IMR-90 (cell line): ENCODE measurements at regions not wholly inside any gene's neighbourhood (a gene's known extent, or its start where the extent isn't known, plus 50 kb on each side); places are given as distances from the start of the nearest gene placed in this dataset.

Experiments used
- ATAC-seq: fragments of 200-7000 bp; cut with Tn5 transposase; 2 replicates; pipeline ENCODE4 v1.9.1; 2020; ENCODE audit warnings: low read depth, mild to moderate bottlenecking, moderate library complexity
- BruUV-seq: library from RNA; stranded (reverse); fragments of 400-500 nt; replicated peaks from 2 replicates; lab custom pipeline; 2021; lab: Mats Ljungman, UMichigan
- CTCF ChIA-PET: fragments of 300-600 bp; formaldehyde crosslinking; extraction: SDS; loops from one replicate; lab custom pipeline; 2021; ENCODE audit warnings: antibody characterized with exemption; lab: Yijun Ruan, JAX
- POLR2A ChIA-PET: fragments of 300-600 bp; sonication (Branson Sonifier 250); formaldehyde crosslinking; loops from one replicate; lab custom pipeline; 2022; ENCODE audit warnings: antibody characterized with exemption; ENCODE audit not compliant: unreplicated experiment; lab: Charles Lee
- DNase-seq: peaks from one replicate; pipeline ENCODE4 v3.0.0; 2013
- H2AFZ ChIP-seq: replicated peaks from 2 replicates; pipeline ENCODE3; 2013; ENCODE audit warnings: low read length, mild to moderate bottlenecking; ENCODE audit not compliant: poor library complexity
- H2AK5ac ChIP-seq: 2 replicates; pipeline ENCODE4 v1.6.1; 2013; ENCODE audit warnings: low read depth, low read length, inconsistent platforms
- H2AK9ac ChIP-seq: replicated peaks from 2 replicates; pipeline ENCODE3; 2013; ENCODE audit warnings: mild to moderate bottlenecking, low read depth, low read length, moderate library complexity; ENCODE audit not compliant: poor library complexity
- H2BK120ac ChIP-seq: 2 replicates; pipeline ENCODE4 v1.6.1; 2013; ENCODE audit warnings: low read depth, low read length, inconsistent platforms
- H2BK15ac ChIP-seq: 3 replicates; pipeline ENCODE4 v1.6.1; 2013; ENCODE audit warnings: low read depth, low read length, inconsistent platforms
- H2BK20ac ChIP-seq: 2 replicates; pipeline ENCODE4 v1.6.1; 2013; ENCODE audit warnings: low read depth, mild to moderate bottlenecking, inconsistent platforms, low read length, moderate library complexity
- H2BK5ac ChIP-seq: 2 replicates; pipeline ENCODE4 v1.6.1; 2013; ENCODE audit warnings: mild to moderate bottlenecking, low read depth, low read length, inconsistent platforms; ENCODE audit not compliant: poor library complexity, severe bottlenecking
- H3K14ac ChIP-seq: replicated peaks from 2 replicates; pipeline ENCODE4 v1.6.1; 2013; ENCODE audit warnings: low read depth, low read length, inconsistent platforms
- H3K18ac ChIP-seq: 2 replicates; pipeline ENCODE4 v1.6.1; 2013; ENCODE audit warnings: low read depth, low read length, control low read depth
- H3K23ac ChIP-seq: 2 replicates; pipeline ENCODE4 v1.6.1; 2013; ENCODE audit warnings: low read depth, low read length, inconsistent platforms
- H3K27ac ChIP-seq: 2 replicates; pipeline ENCODE4 v1.5.1; 2013; ENCODE audit warnings: mild to moderate bottlenecking, control low read depth, low read length; ENCODE audit not compliant: insufficient read depth
- H3K27me3 ChIP-seq: 2 replicates; pipeline ENCODE4 v1.6.1; 2013; ENCODE audit warnings: low read length; ENCODE audit not compliant: control insufficient read depth, insufficient read depth
- H3K36me3 ChIP-seq: 2 replicates; pipeline ENCODE4 v1.6.1; 2013; ENCODE audit warnings: low read length, mixed read lengths; ENCODE audit not compliant: control insufficient read depth, insufficient read depth
- H3K4ac ChIP-seq: 2 replicates; pipeline ENCODE4 v1.6.1; 2013; ENCODE audit warnings: low read depth, low read length, inconsistent platforms
- H3K4me1 ChIP-seq: 2 replicates; pipeline ENCODE4 v1.6.1; 2013; ENCODE audit warnings: low read length, mixed read lengths; ENCODE audit not compliant: control insufficient read depth, insufficient read depth
- H3K4me2 ChIP-seq: 2 replicates; pipeline ENCODE4 v1.6.1; 2013; ENCODE audit warnings: low read depth, mild to moderate bottlenecking, control low read depth, low read length, moderate library complexity
- H3K4me3 ChIP-seq: 2 replicates; pipeline ENCODE4 v1.5.1; 2013; ENCODE audit warnings: low read depth, mild to moderate bottlenecking, control low read depth, low read length, moderate library complexity; ENCODE audit not compliant: insufficient read depth
- H3K56ac ChIP-seq: 2 replicates; pipeline ENCODE4 v1.6.1; 2013; ENCODE audit warnings: low read length, inconsistent platforms; ENCODE audit not compliant: insufficient read depth; ENCODE audit errors: extremely low read depth
- H3K79me1 ChIP-seq, 2 experiments: 2 replicates each; pipeline ENCODE4 v1.6.1; 2013; ENCODE audit warnings: low read length in 2 of 2, inconsistent platforms in 1 of 2, low read depth in 1 of 2
- H3K9ac ChIP-seq: 2 replicates; pipeline ENCODE4 v1.6.1; 2013; ENCODE audit warnings: low read depth, low read length, control low read depth
- H3K9me1 ChIP-seq: 2 replicates; pipeline ENCODE4 v1.6.1; 2013; ENCODE audit warnings: low read length, inconsistent platforms; ENCODE audit not compliant: insufficient read depth
- H3K9me3 ChIP-seq: 2 replicates; pipeline ENCODE4 v1.6.1; 2013; ENCODE audit warnings: low read length; ENCODE audit not compliant: control insufficient read depth, insufficient read depth
- H4K20me1 ChIP-seq: 2 replicates; pipeline ENCODE4 v1.6.1; 2013; ENCODE audit warnings: low read length, inconsistent platforms; ENCODE audit not compliant: insufficient read depth
- H4K5ac ChIP-seq: 2 replicates; pipeline ENCODE4 v1.6.1; 2013; ENCODE audit warnings: mild to moderate bottlenecking, low read depth, low read length, control low read depth
- H4K8ac ChIP-seq, 2 experiments: 2 replicates each; pipeline ENCODE4 v1.6.1; 2013; ENCODE audit warnings: low read depth in 2 of 2, low read length in 2 of 2, control low read depth in 1 of 2, inconsistent platforms in 1 of 2
- H4K91ac ChIP-seq: 2 replicates; pipeline ENCODE4 v1.6.1; 2013; ENCODE audit warnings: low read depth, low read length, inconsistent platforms; ENCODE audit not compliant: insufficient read depth
- MAFK ChIP-seq: IDR thresholded peaks from 2 replicates; pipeline ENCODE4 v1.6.1; 2012; ENCODE audit warnings: low read depth, low read length, improper control_type of control experiment
- NFE2L2 ChIP-seq: fragments of 150-350 bp; IDR thresholded peaks from 2 replicates; pipeline ENCODE4 v1.6.1; 2016; ENCODE audit warnings: low read depth, mild to moderate bottlenecking, low read length
- POLR2A ChIP-seq: IDR thresholded peaks from 2 replicates; pipeline ENCODE4 v1.6.1; 2012; ENCODE audit warnings: mild to moderate bottlenecking, low read depth, low read length
- RCOR1 ChIP-seq: IDR thresholded peaks from 2 replicates; pipeline ENCODE4 v1.6.1; 2012; ENCODE audit warnings: mild to moderate bottlenecking, low read length, improper control_type of control experiment; ENCODE audit not compliant: insufficient replicate concordance
- RFX5 ChIP-seq: IDR thresholded peaks from 2 replicates; pipeline ENCODE4 v1.8.0; 2012; ENCODE audit warnings: low read depth, mild to moderate bottlenecking, low read length, moderate library complexity
- SMC3 ChIP-seq: fragments of 150-350 bp; IDR thresholded peaks from 2 replicates; pipeline ENCODE4 v1.6.1; 2016; ENCODE audit warnings: low read depth, mild to moderate bottlenecking, antibody characterized with exemption, low read length, moderate library complexity
- WGBS, 2 experiments: methylation state at CpG; one replicate each; pipeline versions ENCODE4 v1.1.5 to v1.1.7; 2013; ENCODE audit warnings: missing lambda C conversion rate in 2 of 2; ENCODE audit not compliant: insufficient read length in 1 of 2; ENCODE audit errors: extremely low coverage in 2 of 2; 5-methylcytosine and 5-hydroxymethylcytosine counted together
- dilution Hi-C: fragments of 300-500 bp; cut with HindIII; formaldehyde crosslinking; loops from one replicate; pipeline ENCODE4 v1.14.3; 2018; ENCODE audit warnings: low sequenced_read_pairs; ENCODE audit not compliant: unreplicated experiment
- in situ Hi-C: fragments of 300-500 bp; cut with MboI; formaldehyde crosslinking; loops from 3 replicates; pipeline ENCODE4 v1.14.3; 2019; ENCODE audit warnings: low sequenced_read_pairs, inconsistent platforms, mixed read lengths
- intact Hi-C: fragments of 100-400 bp; cut with micrococcal nuclease; formaldehyde crosslinking; loops from 2 replicates; pipeline ENCODE4 v1.10.0; 2022
- TF ChIP-seq, protein P1 (sequence below): fragments of 150-350 bp; IDR thresholded peaks from 2 replicates; pipeline ENCODE4 v1.6.1; 2017; ENCODE audit warnings: mild to moderate bottlenecking, antibody characterized with exemption, low read length, low read depth

GRCh38 chr7:57867884-57868701 is 418.1 kb downstream of the ZNF716 start:
- no peak overlapping the region for H3K4me2 ChIP-seq
- dilution Hi-C loops, result no loop called here
- ATAC-seq, result no peak

More at GRCh38 chr7:57867884-57868701, 418.1 kb downstream of the ZNF716 start:
- Histone ChIP-seq H2BK20ac (no peak overlapping the region), H3K4me1 (no peaks in the 10 kb centered on the region), H4K8ac (no peak overlapping the region), H3K27me3 (peaks cover 6% of the 10 kb centered on the region; the same call in 1 of the 2 replicates), H3K9me1 (no peaks in the 10 kb centered on the region), H4K5ac (no peak overlapping the region), H3K4me3 (peak overlapping the region; percentile 18; the same call in 1 of the 2 replicates), H3K36me3 (no peaks in the 10 kb centered on the region), H3K27ac (no peak overlapping the region), H3K56ac (no peak overlapping the region), H3K4ac (no peak overlapping the region), H3K18ac (no peak overlapping the region), H2BK15ac (no peak overlapping the region), H4K20me1 (no peaks in the 10 kb centered on the region), H2AK5ac (no peak overlapping the region), H2BK5ac (no peak overlapping the region), H3K23ac (no peak overlapping the region), H2AFZ (no peak overlapping the region), H3K9me3 (no peaks in the 10 kb centered on the region), H3K14ac (no peak overlapping the region), H2AK9ac (no peak overlapping the region), H3K9ac (no peak overlapping the region), H4K91ac (no peak overlapping the region), H3K79me1 (no peaks in the 10 kb centered on the region), H2BK120ac (no peak overlapping the region)
- no peak for TF ChIP-seq POLR2A
- no peak for TF ChIP-seq SMC3
- TF ChIP-seq MAFK, result peak; percentile 68
- TF ChIP-seq NFE2L2, result no peak
- TF ChIP-seq, protein P1, sequence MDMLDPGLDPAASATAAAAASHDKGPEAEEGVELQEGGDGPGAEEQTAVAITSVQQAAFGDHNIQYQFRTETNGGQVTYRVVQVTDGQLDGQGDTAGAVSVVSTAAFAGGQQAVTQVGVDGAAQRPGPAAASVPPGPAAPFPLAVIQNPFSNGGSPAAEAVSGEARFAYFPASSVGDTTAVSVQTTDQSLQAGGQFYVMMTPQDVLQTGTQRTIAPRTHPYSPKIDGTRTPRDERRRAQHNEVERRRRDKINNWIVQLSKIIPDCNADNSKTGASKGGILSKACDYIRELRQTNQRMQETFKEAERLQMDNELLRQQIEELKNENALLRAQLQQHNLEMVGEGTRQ, result no peak
- no peak for TF ChIP-seq RFX5
- TF ChIP-seq RCOR1, result no peak
- BruUV-seq, result no TSS peak
- in situ Hi-C loops (no loop called here), intact Hi-C loops (no loop called here)
- 17% methylated on average over 25 of the region's 84 CpGs; no CpG with 5 or more reads in 1 of the 2 experiments for WGBS, 2 experiments
- ChIA-PET POLR2A (no interaction called here), CTCF (interaction anchor here (0.5 kb wide), 1 partner anchor 74 kb away, joined by 3 read pairs; no protein-coding TSS in a partner anchor)
- DNase-seq, result no peak
